Astrocyte (in vitro differentiated cells and primary cell): ENCODE measurements at regions not wholly inside any gene's neighbourhood (a gene's known extent, or its start where the extent isn't known, plus 50 kb on each side); places are given as distances from the start of the nearest gene placed in this dataset.

Experiments
- DNase-seq: peaks from one replicate; pipeline ENCODE4 v3.0.0-alpha.2; 2010; ENCODE audit warnings: low read depth
- FAIRE-seq: peaks from 2 replicates; lab custom pipeline; 2011; peaks lifted over from hg19 to GRCh38; lab: Jason Lieb, UNC
- H2AFZ ChIP-seq: 2 replicates; pipeline ENCODE4 v1.6.0; 2012; ENCODE audit warnings: low read depth, low read length, inconsistent platforms
- H3K27ac ChIP-seq: 2 replicates; pipeline ENCODE4 v1.5.1; 2011; ENCODE audit warnings: low read depth, low read length, inconsistent platforms
- H3K27me3 ChIP-seq: 2 replicates; pipeline ENCODE4 v1.6.0; 2011; ENCODE audit warnings: low read length, inconsistent platforms; ENCODE audit not compliant: insufficient read depth
- H3K36me3 ChIP-seq: 2 replicates; pipeline ENCODE4 v1.5.1; 2011; ENCODE audit warnings: low read length, inconsistent platforms; ENCODE audit not compliant: insufficient read depth
- H3K4me1 ChIP-seq: 2 replicates; pipeline ENCODE4 v1.5.1; 2011; ENCODE audit warnings: low read length, inconsistent platforms; ENCODE audit not compliant: insufficient read depth
- H3K4me2 ChIP-seq: 2 replicates; pipeline ENCODE4 v1.6.0; 2012; ENCODE audit warnings: low read length, inconsistent platforms
- H3K4me3 ChIP-seq: 2 replicates; pipeline ENCODE4 v1.5.1; 2011; ENCODE audit warnings: low read depth, mild to moderate bottlenecking, low read length, inconsistent platforms; ENCODE audit not compliant: insufficient read depth
- H3K79me2 ChIP-seq: 2 replicates; pipeline ENCODE4 v1.6.0; 2012; ENCODE audit warnings: mild to moderate bottlenecking, low read length, inconsistent platforms; ENCODE audit not compliant: insufficient read depth
- H3K9ac ChIP-seq: 2 replicates; pipeline ENCODE4 v1.6.0; 2012; ENCODE audit warnings: mild to moderate bottlenecking, low read length, inconsistent platforms
- H3K9me3 ChIP-seq: 2 replicates; pipeline ENCODE4 v1.5.1; 2012; ENCODE audit warnings: low read depth, mild to moderate bottlenecking, low read length, inconsistent platforms; ENCODE audit not compliant: insufficient read depth
- H4K20me1 ChIP-seq: 2 replicates; pipeline ENCODE4 v1.6.0; 2012; ENCODE audit warnings: low read length, inconsistent platforms; ENCODE audit not compliant: insufficient read depth
- H3K27ac Mint-ChIP-seq: one replicate; pipeline ENCODE4 v1.8.0; 2021; ENCODE audit warnings: mild to moderate bottlenecking, mixed read lengths; ENCODE audit not compliant: unreplicated experiment
- H3K27me3 Mint-ChIP-seq: one replicate; pipeline ENCODE4 v1.8.0; 2021; ENCODE audit warnings: low read depth, mixed read lengths; ENCODE audit not compliant: unreplicated experiment
- H3K36me3 Mint-ChIP-seq: one replicate; pipeline ENCODE4 v1.8.0; 2021; ENCODE audit warnings: low read depth, mixed read lengths; ENCODE audit not compliant: unreplicated experiment
- H3K4me1 Mint-ChIP-seq: one replicate; pipeline ENCODE4 v1.8.0; 2021; ENCODE audit warnings: low read depth, mixed read lengths; ENCODE audit not compliant: unreplicated experiment
- H3K4me3 Mint-ChIP-seq: one replicate; pipeline ENCODE4 v1.8.0; 2021; ENCODE audit warnings: mild to moderate bottlenecking, moderate library complexity, mixed read lengths; ENCODE audit not compliant: unreplicated experiment
- H3K9me3 Mint-ChIP-seq: one replicate; pipeline ENCODE4 v1.8.0; 2021; ENCODE audit warnings: mild to moderate bottlenecking, mixed read lengths; ENCODE audit not compliant: unreplicated experiment
- EZH2 ChIP-seq: IDR thresholded peaks from 2 replicates; pipeline ENCODE4 v1.6.1; 2012; ENCODE audit warnings: mild to moderate bottlenecking, low read length, inconsistent platforms; ENCODE audit not compliant: insufficient read depth
- TF ChIP-seq, protein P1 (sequence below): IDR thresholded peaks from 2 replicates; pipeline ENCODE4 v1.5.1; 2011; ENCODE audit warnings: low read depth, mild to moderate bottlenecking, inconsistent platforms, low read length, moderate library complexity; ENCODE audit not compliant: insufficient read depth

DNA sequence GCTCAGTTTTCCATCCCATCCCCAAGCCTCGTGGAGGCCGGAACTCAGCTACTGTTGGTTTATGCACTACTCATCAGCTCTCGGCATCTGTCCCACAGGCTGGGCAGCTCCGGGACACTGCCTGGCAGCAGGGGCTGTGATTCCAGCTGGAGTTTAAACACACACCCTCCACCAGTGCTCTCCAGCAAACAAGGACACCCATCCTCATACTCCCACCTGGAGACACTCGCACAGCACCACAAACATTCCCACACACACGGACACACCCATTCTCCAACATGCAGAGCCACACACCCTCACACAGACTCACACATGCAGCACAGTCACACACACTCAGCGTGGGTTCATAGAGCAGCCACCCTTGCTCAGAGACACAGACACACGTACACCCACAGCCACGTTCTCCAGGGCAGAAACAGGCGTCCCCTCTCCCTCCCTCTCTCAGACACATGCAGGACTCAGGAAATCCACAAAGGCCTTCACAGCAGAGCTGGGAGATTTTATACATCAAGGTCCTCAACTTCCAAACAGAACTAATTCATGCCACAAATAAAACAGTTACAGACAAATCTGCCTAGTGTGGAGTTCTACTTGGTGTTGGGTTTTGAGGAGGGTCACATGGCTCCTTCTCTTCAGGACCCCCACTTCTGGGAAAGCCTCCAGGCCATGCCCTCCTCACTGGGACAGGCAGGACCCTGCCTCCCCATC, 785.4 kb downstream of the UQCRFS1 start:
- DNase-seq (no peak), FAIRE-seq (no peak)
- Histone ChIP-seq H3K27me3 (no peaks in the 10 kb centered on the region), H3K27ac (peak overlapping the region; percentile 64), H3K36me3 (no peaks in the 10 kb centered on the region), H3K9me3 (no peaks in the 10 kb centered on the region), H3K4me2 (peak overlapping the region; percentile 50), H3K79me2 (no peaks in the 10 kb centered on the region), H3K9ac (peak overlapping the region; percentile 22), H3K4me1 (peaks cover 20% of the 10 kb centered on the region), H4K20me1 (no peaks in the 10 kb centered on the region), H2AFZ (no peak overlapping the region), H3K4me3 (no peak overlapping the region)
- Mint-ChIP-seq H3K4me3 (no peak overlapping the region), H3K9me3 (peaks cover 10% of the 10 kb centered on the region), H3K4me1 (peaks cover 38% of the 10 kb centered on the region), H3K27me3 (peaks cover 5% of the 10 kb centered on the region), H3K36me3 (peaks cover 2% of the 10 kb centered on the region), H3K27ac (no peak overlapping the region)
- TF ChIP-seq, protein P1, sequence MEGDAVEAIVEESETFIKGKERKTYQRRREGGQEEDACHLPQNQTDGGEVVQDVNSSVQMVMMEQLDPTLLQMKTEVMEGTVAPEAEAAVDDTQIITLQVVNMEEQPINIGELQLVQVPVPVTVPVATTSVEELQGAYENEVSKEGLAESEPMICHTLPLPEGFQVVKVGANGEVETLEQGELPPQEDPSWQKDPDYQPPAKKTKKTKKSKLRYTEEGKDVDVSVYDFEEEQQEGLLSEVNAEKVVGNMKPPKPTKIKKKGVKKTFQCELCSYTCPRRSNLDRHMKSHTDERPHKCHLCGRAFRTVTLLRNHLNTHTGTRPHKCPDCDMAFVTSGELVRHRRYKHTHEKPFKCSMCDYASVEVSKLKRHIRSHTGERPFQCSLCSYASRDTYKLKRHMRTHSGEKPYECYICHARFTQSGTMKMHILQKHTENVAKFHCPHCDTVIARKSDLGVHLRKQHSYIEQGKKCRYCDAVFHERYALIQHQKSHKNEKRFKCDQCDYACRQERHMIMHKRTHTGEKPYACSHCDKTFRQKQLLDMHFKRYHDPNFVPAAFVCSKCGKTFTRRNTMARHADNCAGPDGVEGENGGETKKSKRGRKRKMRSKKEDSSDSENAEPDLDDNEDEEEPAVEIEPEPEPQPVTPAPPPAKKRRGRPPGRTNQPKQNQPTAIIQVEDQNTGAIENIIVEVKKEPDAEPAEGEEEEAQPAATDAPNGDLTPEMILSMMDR, result no peak
- no peak for TF ChIP-seq EZH2

DNA sequence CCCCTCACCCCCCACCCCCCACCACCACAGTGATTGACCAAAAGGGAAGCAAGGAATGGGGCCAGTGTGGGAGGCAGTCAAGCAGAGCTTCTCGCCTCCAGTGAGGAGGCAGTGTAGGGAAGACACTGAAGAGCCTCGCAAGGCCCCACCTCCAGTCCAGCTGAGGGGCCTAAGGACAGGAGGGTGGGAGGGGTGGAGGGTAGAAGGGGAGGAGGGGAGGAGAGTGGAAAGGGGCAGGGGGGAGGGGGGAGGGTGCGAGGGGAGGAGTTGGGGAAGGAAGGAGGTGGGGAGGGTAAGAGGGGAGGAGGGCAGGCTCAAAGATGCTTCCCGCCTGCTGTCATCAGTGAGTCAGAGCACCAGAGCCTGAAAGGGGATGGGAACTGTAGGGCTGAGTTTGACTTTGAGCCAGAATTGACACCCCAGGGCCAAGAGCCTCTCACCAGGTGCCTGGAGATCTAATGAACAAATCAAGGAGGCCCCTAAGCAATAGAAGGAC, 786.2 kb downstream of the UQCRFS1 start:
- no peaks in the 10 kb centered on the region for H3K9me3 ChIP-seq
- FAIRE-seq (no peak), DNase-seq (peak; percentile 75)
- H4K20me1 ChIP-seq, result no peaks in the 10 kb centered on the region
- H3K27me3 ChIP-seq, result no peaks in the 10 kb centered on the region
- Mint-ChIP-seq H3K27ac (peak overlapping the region; percentile 30), H3K4me3 (no peak overlapping the region), H3K9me3 (peaks cover 3% of the 10 kb centered on the region), H3K4me1 (peaks cover 38% of the 10 kb centered on the region), H3K36me3 (peaks cover 2% of the 10 kb centered on the region), H3K27me3 (peaks cover under 1% of the 10 kb centered on the region)
- H3K4me3 ChIP-seq, result no peak overlapping the region
- TF ChIP-seq EZH2, result no peak
- TF ChIP-seq, protein P1, result no peak
- peak overlapping the region; percentile 71 for H3K4me2 ChIP-seq
- H3K27ac ChIP-seq, result peak overlapping the region; percentile 64
- no peaks in the 10 kb centered on the region for H3K79me2 ChIP-seq
- H3K9ac ChIP-seq, result peak overlapping the region; percentile 22
- H2AFZ ChIP-seq, result no peak overlapping the region
- peaks cover 20% of the 10 kb centered on the region for H3K4me1 ChIP-seq
- H3K36me3 ChIP-seq, result no peaks in the 10 kb centered on the region
